Parathyroid adenoma (tissue), 2 donors: ENCODE measurements at regions not wholly inside any gene's neighbourhood (a gene's known extent, or its start where the extent isn't known, plus 50 kb on each side); places are given as distances from the start of the nearest gene placed in this dataset.
"Not testable (repeated sequence)": the region's sequence is repeated elsewhere in the genome, so short reads cannot be mapped to it uniquely, and the experiment has no call there.

Experiments used
- H2AFZ ChIP-seq: fragments of 300-600 bp; sonication (generic); one replicate; pipeline ENCODE4 v1.7.0; 2017; ENCODE audit warnings: antibody characterized with exemption, mild to moderate bottlenecking
- H3K27ac ChIP-seq: fragments of 300-600 bp; sonication (generic); one replicate; pipeline ENCODE4 v1.7.0; 2017
- H3K27me3 ChIP-seq: fragments of 300-600 bp; sonication (generic); one replicate; pipeline ENCODE4 v1.7.0; 2017; ENCODE audit warnings: low read length; ENCODE audit not compliant: control insufficient read depth, insufficient read depth
- H3K36me3 ChIP-seq: fragments of 300-600 bp; sonication (generic); one replicate; pipeline ENCODE4 v1.7.0; 2017; ENCODE audit warnings: low read length; ENCODE audit not compliant: control insufficient read depth, insufficient read depth
- H3K4me1 ChIP-seq: fragments of 300-600 bp; sonication (generic); one replicate; pipeline ENCODE4 v1.7.0; 2017; ENCODE audit warnings: control low read depth
- H3K4me2 ChIP-seq: fragments of 300-600 bp; sonication (generic); one replicate; pipeline ENCODE4 v1.7.0; 2017; ENCODE audit warnings: low read length
- H3K4me3 ChIP-seq: fragments of 300-600 bp; sonication (generic); one replicate; pipeline ENCODE4 v1.7.0; 2017; ENCODE audit warnings: low read depth, low read length
- H3K79me2 ChIP-seq: fragments of 300-600 bp; sonication (generic); one replicate; pipeline ENCODE4 v1.7.0; 2017; ENCODE audit warnings: control low read depth
- H3K9ac ChIP-seq: fragments of 300-600 bp; sonication (generic); one replicate; pipeline ENCODE4 v1.7.0; 2017; ENCODE audit warnings: mild to moderate bottlenecking
- H3K9me3 ChIP-seq: fragments of 300-600 bp; sonication (generic); one replicate; pipeline ENCODE4 v1.7.0; 2017; ENCODE audit warnings: low read length; ENCODE audit not compliant: control insufficient read depth
- CTCF ChIP-seq: fragments of 300-600 bp; sonication (generic); IDR thresholded peaks from one replicate; pipeline ENCODE4 v1.7.0; 2017; ENCODE audit warnings: antibody characterized with exemption, mild to moderate bottlenecking
- donor health status: primary hyperparathyroidism.

- Histone ChIP-seq H3K27me3 (no peaks in the 10 kb centered on the region), H3K79me2 (no peaks in the 10 kb centered on the region), H3K4me3 (no peak overlapping the region), H3K9me3 (no peaks in the 10 kb centered on the region), H3K4me2 (no peak overlapping the region), H3K27ac (no peak overlapping the region), H3K4me1 (no peaks in the 10 kb centered on the region), H2AFZ (peak overlapping the region; percentile 22), H3K9ac (no peak overlapping the region), H3K36me3 (no peaks in the 10 kb centered on the region)
- TF ChIP-seq CTCF = no peak
Measured at GRCh38 chr11:86144846-86145245, 76.0 kb upstream of the PICALM start.

GRCh38 chr11:86144087-86144486 is 75.2 kb upstream of the PICALM start:
- not testable (repeated sequence) for H3K9me3 ChIP-seq, H3K27me3 ChIP-seq, H3K4me2 ChIP-seq, H2AFZ ChIP-seq, H3K4me1 ChIP-seq, H3K4me3 ChIP-seq, H3K36me3 ChIP-seq, H3K79me2 ChIP-seq, H3K9ac ChIP-seq, H3K27ac ChIP-seq

- Histone ChIP-seq H3K9me3 (no peaks in the 10 kb centered on the region), H3K79me2 (no peaks in the 10 kb centered on the region), H3K9ac (no peak overlapping the region), H3K4me1 (no peaks in the 10 kb centered on the region), H3K27ac (no peak overlapping the region), H3K36me3 (no peaks in the 10 kb centered on the region), H3K4me3 (no peak overlapping the region), H2AFZ (no peak overlapping the region), H3K4me2 (no peak overlapping the region), H3K27me3 (no peaks in the 10 kb centered on the region)
- TF ChIP-seq CTCF = no peak
Measured at GRCh38 chr11:86143087-86144030, 74.5 kb upstream of the PICALM start.

GRCh38 chr11:86142170-86142569 is 73.3 kb upstream of the PICALM start:
- H3K4me2 ChIP-seq = no peak overlapping the region
- H3K79me2 ChIP-seq = no peaks in the 10 kb centered on the region
- no peaks in the 10 kb centered on the region for H3K4me1 ChIP-seq
- H3K9me3 ChIP-seq = no peaks in the 10 kb centered on the region
- no peaks in the 10 kb centered on the region for H3K36me3 ChIP-seq
- no peak overlapping the region for H3K27ac ChIP-seq
- H3K9ac ChIP-seq = no peak overlapping the region
- no peak overlapping the region for H2AFZ ChIP-seq
- no peak overlapping the region for H3K4me3 ChIP-seq
- H3K27me3 ChIP-seq = no peaks in the 10 kb centered on the region
- no peak for TF ChIP-seq CTCF

GRCh38 chr11:86141727-86142126 is 72.8 kb upstream of the PICALM start:
- H3K4me1 ChIP-seq = no peaks in the 10 kb centered on the region
- no peak overlapping the region for H3K9ac ChIP-seq
- H3K9me3 ChIP-seq = no peaks in the 10 kb centered on the region
- H3K79me2 ChIP-seq = no peaks in the 10 kb centered on the region
- no peak overlapping the region for H3K27ac ChIP-seq
- no peak for TF ChIP-seq CTCF
- H3K36me3 ChIP-seq = no peaks in the 10 kb centered on the region
- H3K4me3 ChIP-seq = no peak overlapping the region
- no peak overlapping the region for H3K4me2 ChIP-seq
- no peak overlapping the region for H2AFZ ChIP-seq
- H3K27me3 ChIP-seq = no peaks in the 10 kb centered on the region
